ENCODE measurements at regions not wholly inside any gene's neighbourhood (a gene's known extent, or its start where the extent isn't known, plus 50 kb on each side); places are given as distances from the start of the nearest gene placed in this dataset.
"Not testable (repeated sequence)": the region's sequence is repeated elsewhere in the genome, so short reads cannot be mapped to it uniquely, and the experiment has no call there.

- Mint-ChIP-seq H3K27ac (no peak overlapping the region), H3K27me3 (ENCODE audit: low read depth) (peaks cover 23% of the 10 kb centered on the region), H3K4me3 (ENCODE audit: low read depth) (no peak overlapping the region), H3K4me1 (ENCODE audit: low read depth) (peaks cover 9% of the 10 kb centered on the region), H3K36me3 (ENCODE audit: low read depth) (no peaks in the 10 kb centered on the region), H3K9me3 (no peaks in the 10 kb centered on the region)
- intact Hi-C loops (cut with micrococcal nuclease) = no loop called here
- DNase-seq (ENCODE audit: low spot score) = no peak
Observed at GRCh38 chr10:26621243-26621888, 76.1 kb upstream of the PDSS1 start.

GRCh38 chr10:26621889-26622711, 75.4 kb upstream of the PDSS1 start:
- H3K4me3 Mint-ChIP-seq (ENCODE audit: low read depth) = peak overlapping the region; percentile 10
- intact Hi-C loops (cut with micrococcal nuclease) = no loop called here
- peaks cover 24% of the 10 kb centered on the region for H3K27me3 Mint-ChIP-seq (ENCODE audit: low read depth)
- no peak for DNase-seq (ENCODE audit: low spot score)
- no peaks in the 10 kb centered on the region for H3K36me3 Mint-ChIP-seq (ENCODE audit: low read depth)
- no peak overlapping the region for H3K27ac Mint-ChIP-seq
- no peaks in the 10 kb centered on the region for H3K9me3 Mint-ChIP-seq
- H3K4me1 Mint-ChIP-seq (ENCODE audit: low read depth) = peaks cover 9% of the 10 kb centered on the region

- H3K27me3 Mint-ChIP-seq (ENCODE audit: low read depth) = peaks cover 24% of the 10 kb centered on the region
- intact Hi-C loops (cut with micrococcal nuclease) = no loop called here
- no peaks in the 10 kb centered on the region for H3K9me3 Mint-ChIP-seq
- H3K4me3 Mint-ChIP-seq (ENCODE audit: low read depth) = no peak overlapping the region
- H3K4me1 Mint-ChIP-seq (ENCODE audit: low read depth) = peaks cover 9% of the 10 kb centered on the region
- DNase-seq (ENCODE audit: low spot score) = no peak
- H3K27ac Mint-ChIP-seq = no peak overlapping the region
- no peaks in the 10 kb centered on the region for H3K36me3 Mint-ChIP-seq (ENCODE audit: low read depth)
Observed at GRCh38 chr10:26622891-26623290, 74.6 kb upstream of the PDSS1 start.

- H3K4me1 Mint-ChIP-seq (ENCODE audit: low read depth) = peaks cover 12% of the 10 kb centered on the region
- H3K36me3 Mint-ChIP-seq (ENCODE audit: low read depth) = no peaks in the 10 kb centered on the region
- intact Hi-C loops (cut with micrococcal nuclease) = no loop called here
- H3K27me3 Mint-ChIP-seq (ENCODE audit: low read depth) = peaks cover 24% of the 10 kb centered on the region
- DNase-seq (ENCODE audit: low spot score) = no peak
- no peaks in the 10 kb centered on the region for H3K9me3 Mint-ChIP-seq
- no peak overlapping the region for H3K27ac Mint-ChIP-seq
- no peak overlapping the region for H3K4me3 Mint-ChIP-seq (ENCODE audit: low read depth)
Observed at GRCh38 chr10:26624006-26624405, 73.5 kb upstream of the PDSS1 start.

GRCh38 chr10:26626066-26626465, 71.4 kb upstream of the PDSS1 start:
- intact Hi-C loops (cut with micrococcal nuclease) = no loop called here
- Mint-ChIP-seq H3K4me3 (ENCODE audit: low read depth) (no peak overlapping the region), H3K36me3 (ENCODE audit: low read depth) (no peaks in the 10 kb centered on the region), H3K9me3 (no peaks in the 10 kb centered on the region), H3K27ac (no peak overlapping the region), H3K4me1 (ENCODE audit: low read depth) (peaks cover 12% of the 10 kb centered on the region), H3K27me3 (ENCODE audit: low read depth) (peaks cover 26% of the 10 kb centered on the region)
- no peak for DNase-seq (ENCODE audit: low spot score)

- no peaks in the 10 kb centered on the region for H3K36me3 Mint-ChIP-seq (ENCODE audit: low read depth)
- intact Hi-C loops (cut with micrococcal nuclease) = no loop called here
- no peaks in the 10 kb centered on the region for H3K9me3 Mint-ChIP-seq
- no peak overlapping the region for H3K27ac Mint-ChIP-seq
- peaks cover 20% of the 10 kb centered on the region for H3K27me3 Mint-ChIP-seq (ENCODE audit: low read depth)
- H3K4me1 Mint-ChIP-seq (ENCODE audit: low read depth) = peaks cover 7% of the 10 kb centered on the region
- H3K4me3 Mint-ChIP-seq (ENCODE audit: low read depth) = no peak overlapping the region
- DNase-seq (ENCODE audit: low spot score) = no peak
Observed at GRCh38 chr10:26627324-26627723, 70.2 kb upstream of the PDSS1 start.

- Mint-ChIP-seq H3K27me3 (ENCODE audit: low read depth) (peaks cover 20% of the 10 kb centered on the region), H3K36me3 (ENCODE audit: low read depth) (no peaks in the 10 kb centered on the region), H3K27ac (no peak overlapping the region), H3K9me3 (peaks cover 7% of the 10 kb centered on the region), H3K4me3 (ENCODE audit: low read depth) (no peak overlapping the region), H3K4me1 (ENCODE audit: low read depth) (peaks cover 5% of the 10 kb centered on the region)
- intact Hi-C loops (cut with micrococcal nuclease) = no loop called here
- DNase-seq (ENCODE audit: low spot score) = no peak
Observed at GRCh38 chr10:26628395-26628794, 69.1 kb upstream of the PDSS1 start.

- H3K4me1 Mint-ChIP-seq (ENCODE audit: low read depth); intact Hi-C loops (cut with micrococcal nuclease); H3K27ac Mint-ChIP-seq; H3K27me3 Mint-ChIP-seq (ENCODE audit: low read depth); H3K9me3 Mint-ChIP-seq; H3K36me3 Mint-ChIP-seq (ENCODE audit: low read depth); DNase-seq (ENCODE audit: low spot score); H3K4me3 Mint-ChIP-seq (ENCODE audit: low read depth): not testable (repeated sequence)
Observed at GRCh38 chr10:26632171-26632570, 65.3 kb upstream of the PDSS1 start.

GRCh38 chr10:26634111-26634510, 63.4 kb upstream of the PDSS1 start:
- H3K27ac Mint-ChIP-seq; H3K4me1 Mint-ChIP-seq (ENCODE audit: low read depth); DNase-seq (ENCODE audit: low spot score); H3K27me3 Mint-ChIP-seq (ENCODE audit: low read depth); H3K9me3 Mint-ChIP-seq; H3K36me3 Mint-ChIP-seq (ENCODE audit: low read depth); H3K4me3 Mint-ChIP-seq (ENCODE audit: low read depth); intact Hi-C loops (cut with micrococcal nuclease): not testable (repeated sequence)

GRCh38 chr10:26637521-26638275, 59.8 kb upstream of the PDSS1 start:
- H3K27ac Mint-ChIP-seq = no peak overlapping the region

GRCh38 chr10:26640391-26640790, 57.1 kb upstream of the PDSS1 start:
- Mint-ChIP-seq H3K9me3 (no peaks in the 10 kb centered on the region), H3K36me3 (ENCODE audit: low read depth) (no peaks in the 10 kb centered on the region), H3K27ac (no peak overlapping the region), H3K27me3 (ENCODE audit: low read depth) (no peaks in the 10 kb centered on the region), H3K4me1 (ENCODE audit: low read depth) (no peaks in the 10 kb centered on the region), H3K4me3 (ENCODE audit: low read depth) (no peak overlapping the region)
- DNase-seq (ENCODE audit: low spot score) = no peak
- intact Hi-C loops (cut with micrococcal nuclease) = no loop called here

More at GRCh38 chr10:26637521-26638275, 59.8 kb upstream of the PDSS1 start:
- DNase-seq (ENCODE audit: low spot score) = no peak
- no peaks in the 10 kb centered on the region for H3K4me1 Mint-ChIP-seq (ENCODE audit: low read depth)
- no peaks in the 10 kb centered on the region for H3K27me3 Mint-ChIP-seq (ENCODE audit: low read depth)
- peaks cover 7% of the 10 kb centered on the region for H3K9me3 Mint-ChIP-seq
- H3K4me3 Mint-ChIP-seq (ENCODE audit: low read depth) = no peak overlapping the region
- no peaks in the 10 kb centered on the region for H3K36me3 Mint-ChIP-seq (ENCODE audit: low read depth)
- intact Hi-C loops (cut with micrococcal nuclease) = no loop called here

GRCh38 chr10:26642896-26643653, 54.4 kb upstream of the PDSS1 start:
- Mint-ChIP-seq H3K27me3 (ENCODE audit: low read depth) (no peaks in the 10 kb centered on the region), H3K36me3 (ENCODE audit: low read depth) (no peaks in the 10 kb centered on the region), H3K9me3 (no peaks in the 10 kb centered on the region), H3K4me1 (ENCODE audit: low read depth) (no peaks in the 10 kb centered on the region), H3K4me3 (ENCODE audit: low read depth) (no peak overlapping the region), H3K27ac (no peak overlapping the region)
- intact Hi-C loops (cut with micrococcal nuclease) = no loop called here
- no peak for DNase-seq (ENCODE audit: low spot score)
